HUDEP-2 (cell line): ENCODE measurements at regions not wholly inside any gene's neighbourhood (a gene's known extent, or its start where the extent isn't known, plus 50 kb on each side); places are given as distances from the start of the nearest gene placed in this dataset.

ENCODE experiments used
- DNase-seq, 76 experiments: peaks; one replicate each; lab custom pipeline; 2025; ENCODE audit not compliant: unreplicated experiment in 76 of 76; lab: John Stamatoyannopoulos, UW

DNA sequence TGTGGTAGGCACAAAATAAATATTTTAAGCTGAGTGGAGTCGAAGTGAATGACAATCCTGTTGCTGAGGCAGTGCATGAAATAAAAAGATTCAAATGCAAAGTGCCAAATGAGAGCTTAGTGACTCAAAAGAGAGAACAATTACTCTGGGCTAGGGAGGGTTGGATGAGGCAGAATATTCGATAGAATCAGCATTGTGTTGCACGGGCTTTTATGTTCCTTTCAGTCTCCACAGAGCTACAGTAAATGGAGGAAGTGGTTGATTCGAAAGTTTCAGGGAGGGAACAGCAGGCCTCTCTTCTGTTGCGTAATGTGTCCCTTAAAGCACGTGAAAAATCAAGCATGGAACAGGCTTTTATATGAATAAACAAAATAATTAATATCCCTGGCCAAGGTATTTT is 599.3 kb upstream of the CELF2 start:
- DNase-seq = no peak

DNA sequence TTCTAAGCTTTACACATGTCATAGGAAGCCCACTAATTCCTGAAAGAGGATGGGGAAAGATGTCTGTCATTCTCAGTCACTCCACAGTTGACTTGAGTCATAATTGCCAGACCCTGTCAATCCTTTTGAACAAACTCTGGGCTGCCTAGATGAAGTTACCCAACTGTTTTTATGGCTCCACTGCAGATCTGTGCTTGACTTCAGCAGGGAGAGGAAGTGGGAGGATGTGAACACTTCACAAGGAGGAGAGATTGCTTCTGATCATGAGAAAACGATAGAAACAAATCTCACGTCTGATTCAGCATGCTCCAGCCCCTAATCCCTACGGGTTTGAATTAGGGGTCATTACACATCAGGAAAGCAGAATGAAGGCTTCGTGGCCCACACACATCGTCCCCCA is 596.6 kb upstream of the CELF2 start:
- DNase-seq = no peak

DNA sequence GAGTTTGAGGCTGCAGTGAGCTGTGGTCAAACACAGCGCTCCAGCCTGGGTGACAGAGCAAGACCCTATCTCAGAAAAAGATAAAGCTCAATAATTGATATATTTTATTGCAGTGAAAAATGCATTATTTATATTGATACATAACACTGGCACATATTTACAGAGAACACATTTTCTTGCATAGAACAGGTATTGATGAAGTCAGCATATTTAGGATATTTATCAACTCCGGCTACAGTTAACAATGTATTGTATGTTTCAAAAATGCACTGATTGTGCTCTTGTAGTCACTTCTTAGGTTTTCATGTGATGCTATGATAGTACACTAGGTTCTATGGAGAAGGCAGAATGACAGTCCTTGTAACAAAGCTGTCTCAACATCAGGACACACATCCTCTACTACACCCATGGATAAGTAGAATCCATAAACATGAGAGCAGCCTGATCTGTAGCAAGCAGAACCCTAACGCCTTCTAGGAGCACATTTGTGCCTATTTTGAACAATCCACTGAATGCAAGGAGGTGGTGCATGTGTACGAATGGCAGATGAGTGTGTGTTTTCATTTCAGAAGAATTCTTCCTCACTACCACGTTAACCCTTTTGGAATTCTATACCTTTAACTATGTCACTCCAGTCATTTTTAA is 586.1 kb upstream of the CELF2 start:
- no peak for DNase-seq

DNA sequence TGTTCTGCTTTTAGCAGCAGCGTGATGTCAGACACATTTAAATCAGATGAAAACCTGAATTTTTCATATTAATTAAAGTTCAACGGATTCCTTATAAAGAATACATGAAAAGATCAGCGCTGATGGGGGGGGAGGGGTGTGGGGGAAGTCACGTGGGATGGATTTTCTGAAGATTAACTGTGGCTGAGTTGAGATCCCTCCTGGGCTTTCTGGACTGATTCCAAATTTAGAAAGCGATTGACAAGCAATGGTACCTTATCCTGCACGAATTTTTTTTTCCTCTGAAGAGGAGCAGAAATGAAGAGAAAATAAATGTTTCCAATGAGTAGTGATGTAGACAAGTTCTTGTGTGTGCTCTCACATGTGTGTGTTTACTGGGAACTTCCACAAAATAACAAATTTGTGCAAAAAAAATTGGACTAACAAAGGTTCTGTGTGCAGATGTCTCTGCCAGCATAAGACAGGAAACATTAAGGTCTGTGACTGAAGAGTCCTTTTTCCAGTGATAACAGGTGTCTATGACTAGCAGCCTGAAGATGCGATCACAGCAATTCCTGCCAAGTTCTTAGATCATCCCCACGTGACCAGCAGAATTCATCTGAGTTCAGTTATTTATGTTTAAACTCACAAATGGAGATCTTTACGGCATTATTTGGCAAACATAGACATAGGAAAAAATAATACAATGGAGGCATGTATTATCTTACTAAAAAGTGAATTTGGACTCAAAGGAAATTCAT is 585.2 kb upstream of the CELF2 start:
- no peak for DNase-seq

DNA sequence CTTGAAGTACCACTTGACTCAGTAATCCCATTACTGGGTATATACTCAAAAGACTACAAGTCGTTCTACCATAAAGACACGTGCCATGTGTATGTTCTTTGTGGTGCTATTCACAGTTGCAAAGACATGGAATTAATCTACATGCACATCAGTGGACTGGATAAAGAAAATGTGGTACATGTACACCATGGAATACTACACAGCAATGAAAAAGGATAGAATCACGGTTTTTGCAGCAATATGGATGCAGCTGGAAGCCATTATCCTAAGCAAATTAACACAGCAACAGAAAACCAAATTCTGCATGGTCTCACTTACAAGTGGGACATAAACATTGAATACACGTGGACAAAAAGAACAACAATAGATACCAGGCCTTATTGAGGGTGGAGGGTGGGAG is 583.4 kb upstream of the CELF2 start:
- DNase-seq = no peak

DNA sequence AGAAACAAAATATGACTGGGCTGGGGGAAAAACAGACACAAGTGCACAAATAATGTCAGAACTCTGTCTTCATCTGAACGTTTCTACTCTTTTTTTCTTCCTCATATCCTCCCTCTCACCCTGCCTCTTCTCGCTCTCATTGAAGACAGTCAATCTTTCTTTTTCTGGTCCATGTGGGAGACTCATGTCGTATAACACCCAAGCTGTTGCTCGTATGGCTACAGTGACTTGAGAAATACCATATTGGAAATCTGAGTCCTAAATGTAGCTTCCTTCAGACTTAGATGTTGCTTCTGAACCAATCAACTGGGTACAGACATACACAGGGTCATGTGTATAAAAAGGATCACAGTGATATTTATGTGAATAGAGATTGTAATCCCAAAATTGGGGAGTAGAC is 579.8 kb upstream of the CELF2 start:
- DNase-seq = no peak

DNA sequence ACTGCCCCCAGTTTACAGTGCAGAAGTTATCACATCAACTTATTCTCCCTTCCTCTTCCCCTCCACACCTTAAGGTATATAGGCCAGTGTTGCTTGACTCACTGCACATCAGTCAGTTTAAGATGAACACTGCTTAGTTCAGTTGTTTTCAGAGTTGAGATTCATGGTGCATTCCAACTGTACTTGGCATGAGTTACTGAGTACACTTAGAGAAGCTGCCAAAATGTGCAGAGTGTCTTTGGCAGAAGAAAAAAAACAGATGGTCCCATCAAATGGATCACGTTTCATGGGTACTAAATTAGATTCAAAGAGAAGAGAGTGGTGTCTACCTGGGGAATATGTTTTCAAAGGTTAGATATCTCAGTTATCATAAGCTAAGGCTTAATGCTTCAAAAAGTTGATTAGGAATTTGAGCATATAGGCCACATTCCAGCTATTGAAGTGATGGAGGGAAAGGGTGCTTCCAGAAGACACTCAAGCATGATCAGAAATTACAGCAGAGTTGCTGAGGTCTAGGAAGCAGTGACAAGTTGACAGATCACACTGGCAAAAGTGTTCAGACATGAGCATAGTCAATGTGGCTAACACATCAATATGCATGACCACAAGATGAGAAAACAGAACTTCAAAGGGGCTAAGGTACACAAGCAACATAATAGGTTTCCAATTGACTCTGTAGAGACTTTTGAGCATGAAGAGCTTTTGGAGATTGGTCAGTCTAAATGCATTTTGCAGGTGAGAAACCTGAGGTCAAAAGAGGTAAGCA is 579.2 kb upstream of the CELF2 start:
- no peak for DNase-seq

DNA sequence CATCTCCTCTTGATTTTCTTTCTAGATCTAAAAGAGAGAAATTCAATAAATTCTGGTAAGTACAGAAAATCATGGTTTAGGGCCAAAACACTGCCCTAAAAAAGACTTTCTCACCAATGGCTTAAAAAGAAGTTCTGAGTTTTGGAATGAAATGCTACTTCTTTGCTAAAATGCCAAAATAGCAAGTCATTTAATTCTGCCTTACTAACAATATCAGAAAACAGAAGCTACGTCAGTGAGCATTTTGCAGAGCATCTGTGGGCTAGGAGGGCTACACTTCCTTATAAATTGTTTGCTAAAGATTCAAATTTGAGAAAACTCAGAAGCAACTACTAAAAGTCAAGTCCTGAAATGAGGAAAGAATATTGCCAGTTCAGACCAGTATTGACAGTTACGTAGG is 560.8 kb upstream of the CELF2 start:
- DNase-seq = no peak

DNA sequence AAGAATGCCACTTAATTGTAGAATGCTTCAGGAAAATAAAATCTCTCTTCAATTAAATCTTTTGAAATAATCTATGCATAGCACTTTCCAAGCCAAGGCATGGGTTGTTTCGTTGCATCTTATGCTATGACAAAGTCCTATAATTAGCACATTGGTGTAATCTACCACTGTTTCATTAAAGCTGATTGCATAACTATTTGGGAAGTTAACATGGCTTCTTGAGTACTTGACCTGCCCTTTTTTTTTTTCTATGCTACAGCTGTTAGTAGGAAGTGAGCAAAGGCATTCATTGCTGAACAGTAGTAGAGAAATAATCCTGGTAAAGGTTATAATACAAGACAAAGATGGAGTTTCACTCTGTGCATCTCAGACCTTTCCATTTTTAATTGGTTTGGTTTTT is 557.2 kb upstream of the CELF2 start:
- DNase-seq = no peak

DNA sequence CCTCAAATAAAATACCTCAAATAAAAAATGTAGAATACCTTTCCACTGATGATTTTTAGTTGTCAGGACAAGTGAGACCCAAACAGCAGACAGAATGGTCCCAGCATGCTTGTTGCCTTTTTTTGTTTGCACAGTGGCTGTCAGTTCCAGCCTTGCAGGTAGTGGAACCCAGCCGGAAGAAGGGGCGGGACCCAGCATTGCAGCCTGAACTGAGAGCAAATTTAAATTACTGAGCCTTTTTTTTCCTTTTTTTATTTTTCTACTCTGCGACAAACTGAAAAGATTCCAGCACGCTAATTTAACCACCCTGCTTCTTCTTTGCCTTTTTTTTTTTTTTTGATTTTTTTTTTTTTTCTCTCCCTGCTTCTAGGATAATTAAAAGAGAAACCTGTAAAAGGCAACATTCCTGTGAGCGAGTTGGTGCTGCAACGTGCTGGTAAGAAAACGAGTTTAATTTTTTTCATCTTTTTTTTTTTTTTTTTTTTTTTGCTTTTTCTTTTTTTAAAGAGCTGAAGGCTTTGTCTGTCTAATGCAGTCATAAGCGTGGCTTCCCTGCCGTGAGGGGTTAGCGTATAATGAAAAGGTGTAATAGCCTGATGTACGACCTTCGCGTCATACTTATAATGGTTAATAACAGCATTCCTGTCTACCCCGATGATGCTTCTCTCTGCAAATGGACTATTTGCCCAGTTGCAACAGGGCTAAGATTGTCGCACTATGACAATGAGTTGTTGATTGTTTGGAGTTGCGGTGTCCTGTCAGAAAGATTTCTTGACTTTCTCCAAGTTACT is 555.3 kb upstream of the CELF2 start:
- no peak for DNase-seq

DNA sequence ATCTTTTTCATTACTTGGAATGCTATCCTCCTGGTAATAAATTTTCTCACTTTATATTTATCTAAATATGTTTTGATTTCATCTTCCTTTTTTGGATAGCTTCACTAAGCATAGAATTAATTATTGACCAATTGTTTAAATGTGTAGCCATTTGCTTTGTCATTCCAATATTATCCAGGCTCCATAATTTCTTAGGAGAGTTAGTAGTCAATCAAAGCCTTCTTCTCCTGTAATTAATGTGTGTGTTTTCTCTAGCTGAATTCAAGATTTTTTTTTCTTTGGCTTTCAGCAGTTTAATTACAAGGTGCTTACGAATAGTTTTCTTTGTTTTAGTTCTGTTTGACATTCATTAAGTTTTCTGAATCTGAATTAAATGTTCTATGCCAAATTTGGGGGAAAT is 545.9 kb upstream of the CELF2 start:
- DNase-seq = no peak

DNA sequence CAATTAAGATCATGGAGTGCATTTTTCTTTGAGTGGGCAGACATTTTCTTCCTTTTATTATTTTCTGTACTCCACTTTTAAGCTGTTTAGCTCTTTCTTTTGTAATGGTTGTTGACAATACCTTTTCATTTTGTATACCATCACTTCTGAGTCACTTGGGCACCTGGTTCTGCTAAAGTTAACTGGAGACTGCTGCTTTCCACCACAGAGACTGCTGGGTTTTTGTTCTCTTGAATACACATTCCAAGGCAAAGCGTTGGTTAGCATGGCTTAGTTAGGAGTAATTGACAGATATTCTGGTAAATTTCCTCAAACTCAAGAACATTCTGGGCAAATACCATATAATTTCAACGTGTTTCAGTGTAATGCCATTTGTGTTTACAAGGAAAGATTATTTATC is 541.9 kb upstream of the CELF2 start:
- no peak for DNase-seq

DNA sequence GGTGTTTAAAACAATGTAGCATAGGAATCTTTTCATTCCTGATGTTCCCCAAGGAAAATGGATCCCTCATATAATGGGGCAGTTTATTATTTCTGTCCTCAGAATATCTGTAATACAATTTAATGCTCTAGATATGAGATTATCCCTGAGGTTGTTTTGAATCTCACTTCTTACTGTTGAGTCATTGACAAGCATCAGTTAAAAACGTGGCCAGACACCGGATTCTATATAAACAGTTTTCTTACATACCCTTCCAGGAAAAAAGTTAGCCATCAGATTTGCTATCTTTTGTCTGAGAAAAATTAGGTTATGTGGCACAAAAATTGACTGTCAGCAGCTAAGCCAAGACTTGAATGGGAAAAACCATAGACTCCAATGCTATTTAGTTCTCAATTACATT is 539.8 kb upstream of the CELF2 start:
- DNase-seq = no peak

DNA sequence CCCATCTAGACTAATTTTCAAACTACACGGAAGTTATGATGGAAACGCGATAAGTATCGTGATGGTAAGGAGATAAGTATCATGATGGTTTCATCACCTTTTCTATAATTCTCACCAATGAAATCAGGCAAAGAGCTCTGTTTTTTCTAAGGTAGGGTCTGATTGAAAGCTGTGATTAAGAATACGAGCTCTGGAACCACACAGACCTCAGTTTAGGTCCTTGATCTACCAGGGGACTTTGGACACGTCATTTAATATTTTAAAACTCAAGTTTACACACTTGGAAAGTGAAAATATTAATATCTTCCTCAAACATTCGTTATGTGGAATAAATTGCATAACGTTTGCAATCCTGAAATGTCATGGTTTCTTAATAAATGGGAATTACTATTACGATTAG is 538.2 kb upstream of the CELF2 start:
- no peak for DNase-seq

DNA sequence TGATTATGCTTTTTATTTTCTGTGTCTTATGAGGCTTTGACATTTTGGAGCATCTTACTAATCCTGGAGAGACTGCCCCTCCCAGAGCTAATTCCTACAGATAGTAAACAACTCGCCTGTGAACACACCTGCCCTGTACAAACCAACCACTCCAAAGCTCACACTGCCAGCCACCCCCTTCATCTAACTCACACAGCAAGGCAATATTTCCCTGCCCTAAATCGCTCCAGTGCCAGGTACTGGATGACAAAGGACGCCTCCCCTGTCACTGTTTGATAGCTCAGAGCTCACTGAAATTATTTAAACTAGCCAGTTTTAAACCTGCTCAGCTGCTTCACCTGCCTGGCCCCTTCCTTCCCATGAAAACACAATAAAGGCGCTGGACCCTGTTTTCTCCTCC is 535.1 kb upstream of the CELF2 start:
- DNase-seq = no peak

DNA sequence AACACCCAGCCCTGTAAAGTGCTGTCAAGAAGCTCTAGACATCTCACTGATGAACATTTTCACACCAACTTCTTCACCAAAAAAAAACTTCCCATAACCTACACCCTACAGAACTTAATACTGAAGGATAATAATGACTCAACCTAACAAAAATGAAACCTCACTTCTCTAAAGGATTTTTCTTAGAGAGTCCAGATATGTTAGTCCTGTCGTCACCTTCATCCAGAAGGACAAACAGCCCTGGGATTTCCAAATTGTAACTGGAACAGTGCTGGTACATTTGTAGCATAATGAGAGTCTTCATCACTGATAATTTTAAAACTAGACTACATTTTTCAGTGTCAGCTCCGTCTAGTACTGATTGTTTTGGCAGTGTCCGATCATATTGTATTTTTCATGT is 528.6 kb upstream of the CELF2 start:
- DNase-seq = no peak

DNA sequence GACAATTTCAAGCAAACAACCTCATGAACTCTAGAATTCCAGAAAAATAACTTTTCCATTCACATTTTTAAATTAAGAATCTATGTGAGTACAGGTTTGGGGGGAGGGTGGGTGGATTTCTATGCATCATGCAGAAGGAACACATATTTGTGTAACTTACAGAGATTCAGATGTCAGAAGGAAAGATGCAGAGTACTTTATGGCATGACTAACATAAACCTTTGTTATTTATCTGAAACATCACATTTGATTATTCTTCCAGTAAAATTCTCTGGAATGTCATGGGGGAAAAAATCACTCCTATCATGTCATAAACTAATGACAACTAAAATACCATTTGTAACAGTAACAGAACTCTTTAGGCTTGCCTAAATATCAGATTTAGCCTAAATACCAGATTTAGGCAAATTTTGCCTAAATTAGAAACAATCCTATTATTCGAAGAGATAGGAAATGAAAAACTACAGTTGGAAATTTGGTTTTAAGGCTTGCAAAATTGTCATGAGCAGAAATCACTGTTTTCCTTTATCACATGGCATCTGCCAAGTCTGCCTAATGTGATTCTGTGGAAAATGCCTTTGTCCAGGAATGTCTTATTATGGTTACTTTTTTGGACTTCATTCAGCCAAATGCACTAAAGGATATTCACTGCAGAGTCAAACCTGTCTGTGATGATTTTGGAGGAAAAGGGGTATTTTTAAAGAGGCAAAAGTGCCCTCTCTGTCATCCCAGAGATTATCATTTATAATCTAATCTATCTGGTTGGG is 527.7 kb upstream of the CELF2 start:
- no peak for DNase-seq

DNA sequence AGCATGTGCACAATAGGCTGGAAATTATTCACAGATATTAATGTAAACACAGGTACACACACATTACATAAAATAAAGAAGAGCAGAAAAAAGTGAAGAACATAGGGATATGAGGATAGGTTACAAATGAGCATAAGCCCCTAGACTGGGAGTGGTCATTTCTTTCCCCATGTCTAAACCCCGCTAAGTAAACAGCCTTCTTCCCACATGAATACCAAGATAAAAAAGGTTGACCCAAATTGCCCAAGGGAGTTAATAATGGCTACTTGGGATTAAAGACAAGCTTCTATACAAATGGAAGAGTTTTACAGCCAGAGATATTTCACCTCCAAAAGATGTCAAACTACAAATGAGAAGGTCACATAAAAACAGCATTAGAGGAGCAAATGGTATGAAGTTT is 527.1 kb upstream of the CELF2 start:
- no peak for DNase-seq

DNA sequence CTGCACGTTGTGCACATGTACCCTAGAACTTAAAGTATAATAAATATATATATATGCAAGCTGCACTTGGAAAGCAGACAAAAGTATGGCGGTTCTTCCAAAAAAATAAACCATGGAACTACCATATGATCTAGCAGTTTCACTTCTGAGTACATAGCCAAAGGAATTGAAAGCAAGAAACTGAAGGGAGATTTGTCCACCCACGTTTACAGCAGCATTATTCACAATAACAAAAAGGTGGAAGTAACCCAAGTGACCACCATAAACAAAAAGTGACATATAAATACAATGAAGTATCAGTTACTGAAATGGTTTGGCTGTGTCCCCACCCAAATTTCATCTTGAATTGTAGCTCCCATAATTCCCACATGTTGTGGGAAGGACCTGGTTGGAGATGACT is 525.3 kb upstream of the CELF2 start:
- no peak for DNase-seq

DNA sequence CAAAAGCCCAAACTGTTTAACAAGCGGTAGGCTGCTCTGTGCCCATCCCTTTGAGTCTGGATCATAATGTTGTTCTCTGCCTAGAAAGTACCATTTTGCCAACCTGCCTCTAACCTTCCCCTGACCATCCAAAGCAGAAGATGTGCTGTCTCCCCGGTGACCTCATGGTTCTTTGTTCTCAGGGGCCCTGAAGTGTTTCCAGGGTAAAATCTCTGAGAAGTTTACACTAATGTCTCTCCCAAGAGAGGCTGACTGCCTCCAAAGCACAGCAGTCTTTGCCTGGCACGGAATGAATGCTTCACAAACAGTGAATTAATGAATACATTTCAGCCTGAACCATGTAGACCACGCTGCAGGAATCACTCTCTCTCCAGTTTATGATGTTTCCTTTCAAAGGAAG is 523.8 kb upstream of the CELF2 start:
- DNase-seq = no peak

DNA sequence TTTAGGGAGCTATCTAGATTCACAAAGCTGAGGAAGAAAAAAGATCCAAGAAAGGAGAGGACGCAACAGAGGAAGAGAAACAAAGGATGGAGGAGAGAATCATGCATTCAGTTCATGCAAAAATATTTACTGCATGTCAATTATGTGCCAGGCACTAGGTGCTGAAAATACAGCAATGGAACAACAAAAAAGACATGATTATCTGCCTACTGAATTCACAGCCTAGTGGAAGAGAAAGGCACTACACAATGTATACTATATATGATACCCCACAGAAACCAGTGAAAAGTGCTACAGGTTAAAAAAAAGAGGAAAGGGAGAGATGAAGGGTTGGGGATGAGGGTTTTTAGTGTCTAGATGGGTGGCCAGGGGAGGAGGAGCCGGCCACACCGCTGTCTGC is 520.4 kb upstream of the CELF2 start:
- DNase-seq = no peak
